ENCODE measurements at regions not wholly inside any gene's neighbourhood (a gene's known extent, or its start where the extent isn't known, plus 50 kb on each side); places are given as distances from the start of the nearest gene placed in this dataset.

DNA sequence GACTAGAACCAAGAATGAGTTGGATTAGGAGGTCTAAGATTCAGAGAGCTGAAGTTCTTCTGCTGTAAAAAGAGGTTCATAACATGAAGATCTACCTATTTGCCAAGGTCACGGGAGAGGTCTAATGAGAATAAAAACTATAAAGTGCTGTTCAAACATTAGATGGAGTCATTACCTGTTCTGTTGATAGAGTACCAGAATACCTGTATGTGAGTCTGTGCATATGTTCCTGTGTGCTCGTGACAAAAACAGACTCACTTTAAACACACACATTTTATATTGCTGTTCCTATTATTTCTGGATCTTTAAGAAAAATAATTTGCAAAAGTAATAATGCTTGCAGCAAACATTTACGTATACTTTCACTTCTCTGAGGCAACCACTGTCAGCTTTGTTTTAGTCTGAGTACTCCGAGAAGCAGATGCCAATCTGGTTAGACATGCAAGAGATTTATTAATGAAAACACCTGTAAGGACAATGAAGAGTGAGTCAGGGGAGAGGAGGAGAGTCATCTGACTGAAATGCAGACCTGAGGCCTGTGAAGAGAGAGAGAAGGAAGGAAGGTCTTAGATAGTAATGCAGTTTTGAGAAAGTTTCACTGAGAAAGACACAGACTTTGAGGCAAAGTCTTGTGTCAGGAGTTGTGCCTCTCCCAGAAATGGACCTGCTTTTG is 221.2 kb downstream of the SQOR start:
- no peak overlapping the region for H2AK9ac ChIP-seq (replicated peaks; ENCODE audit: low read depth, low read length, poor library complexity)
- H2AK5ac ChIP-seq (ENCODE audit: low read depth, low read length) = no peak overlapping the region
- no peaks in the 10 kb centered on the region for H3K9me1 ChIP-seq (ENCODE audit: insufficient read depth, low read length)
- no peaks in the 10 kb centered on the region for H4K20me1 ChIP-seq (ENCODE audit: insufficient read depth, low read length)
- H2BK15ac ChIP-seq (ENCODE audit: low read depth, low read length) = no peak overlapping the region
- intact Hi-C loops (cut with micrococcal nuclease) (no loop called here), dilution Hi-C loops (cut with HindIII; ENCODE audit: low sequenced_read_pairs, unreplicated experiment) (no loop called here), in situ Hi-C loops (cut with MboI; ENCODE audit: low sequenced_read_pairs) (no loop called here)
- ATAC-seq (ENCODE audit: low read depth) = no peak
- H3K36me3 ChIP-seq (ENCODE audit: control insufficient read depth, insufficient read depth, low read length) = no peaks in the 10 kb centered on the region
- H3K9ac ChIP-seq (ENCODE audit: low read depth, low read length) = no peak overlapping the region
- no peaks in the 10 kb centered on the region for H3K79me1 ChIP-seq (ENCODE audit: low read depth in 1 of 2, low read length in 2 of 2)
- POLR2A ChIA-PET (ENCODE audit: unreplicated experiment) = no interaction called here
- BruUV-seq (replicated peaks) = no TSS peak
- no peaks in the 10 kb centered on the region for H3K27me3 ChIP-seq (ENCODE audit: control insufficient read depth, insufficient read depth, low read length)
- 40% methylated on average over 1 of the region's 4 CpGs; no CpG with 5 or more reads in 1 of the 2 experiments for WGBS, 2 experiments (ENCODE audit: extremely low coverage in 2 of 2, insufficient read length in 1 of 2)
- no peaks in the 10 kb centered on the region for H3K4me1 ChIP-seq (ENCODE audit: control insufficient read depth, insufficient read depth, low read length)
- H2BK120ac ChIP-seq (ENCODE audit: low read depth, low read length) = no peak overlapping the region
- H2AFZ ChIP-seq (replicated peaks; ENCODE audit: low read length, poor library complexity) = no peak overlapping the region
- H3K4ac ChIP-seq (ENCODE audit: low read depth, low read length) = no peak overlapping the region
- H3K23ac ChIP-seq (ENCODE audit: low read depth, low read length) = no peak overlapping the region
- H4K5ac ChIP-seq (ENCODE audit: low read depth, low read length) = no peak overlapping the region
- no peak overlapping the region for H2BK5ac ChIP-seq (ENCODE audit: low read depth, low read length, poor library complexity, severe bottlenecking)
- no peak overlapping the region for H4K8ac ChIP-seq (ENCODE audit: low read depth in 2 of 2, low read length in 2 of 2)
- CTCF ChIA-PET = no interaction called here
- no peak overlapping the region for H4K91ac ChIP-seq (ENCODE audit: insufficient read depth, low read depth, low read length)
- peaks cover 5% of the 10 kb centered on the region for H3K9me3 ChIP-seq (ENCODE audit: control insufficient read depth, insufficient read depth, low read length)
- H3K4me3 ChIP-seq (ENCODE audit: insufficient read depth, low read depth, low read length) = no peak overlapping the region
- no peak overlapping the region for H2BK20ac ChIP-seq (ENCODE audit: low read depth, low read length)
- no peak overlapping the region for H3K14ac ChIP-seq (replicated peaks; ENCODE audit: low read depth, low read length)
- DNase-seq = no peak
- no peak overlapping the region for H3K18ac ChIP-seq (ENCODE audit: low read depth, low read length)
- no peak overlapping the region for H3K4me2 ChIP-seq (ENCODE audit: low read depth, low read length)
- no peak overlapping the region for H3K27ac ChIP-seq (ENCODE audit: insufficient read depth, low read length)
- TF ChIP-seq NFE2L2 (IDR thresholded peaks at IDR 0.05; ENCODE audit: low read depth, low read length) = no peak
- no peak for TF ChIP-seq RCOR1 (IDR thresholded peaks at IDR 0.05; ENCODE audit: insufficient replicate concordance, low read length)
- no peak for TF ChIP-seq POLR2A (IDR thresholded peaks at IDR 0.05; ENCODE audit: low read depth, low read length)
- no peak for TF ChIP-seq MAZ (IDR thresholded peaks at IDR 0.05; ENCODE audit: borderline replicate concordance, low read depth, low read length)
- TF ChIP-seq MXI1 (IDR thresholded peaks at IDR 0.05; ENCODE audit: borderline replicate concordance, low read depth, low read length) = no peak
- no peak for TF ChIP-seq RAD21 (IDR thresholded peaks at IDR 0.05; ENCODE audit: low read length)
- TF ChIP-seq SMC3 (IDR thresholded peaks at IDR 0.05; ENCODE audit: low read depth, low read length) = no peak
- TF ChIP-seq, protein P1, sequence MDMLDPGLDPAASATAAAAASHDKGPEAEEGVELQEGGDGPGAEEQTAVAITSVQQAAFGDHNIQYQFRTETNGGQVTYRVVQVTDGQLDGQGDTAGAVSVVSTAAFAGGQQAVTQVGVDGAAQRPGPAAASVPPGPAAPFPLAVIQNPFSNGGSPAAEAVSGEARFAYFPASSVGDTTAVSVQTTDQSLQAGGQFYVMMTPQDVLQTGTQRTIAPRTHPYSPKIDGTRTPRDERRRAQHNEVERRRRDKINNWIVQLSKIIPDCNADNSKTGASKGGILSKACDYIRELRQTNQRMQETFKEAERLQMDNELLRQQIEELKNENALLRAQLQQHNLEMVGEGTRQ (IDR thresholded peaks at IDR 0.05; ENCODE audit: low read depth, low read length) = no peak
- TF ChIP-seq MAFK (IDR thresholded peaks at IDR 0.05; ENCODE audit: low read depth, low read length) = no peak
- no peak overlapping the region for H3K56ac ChIP-seq (ENCODE audit: extremely low read depth, insufficient read depth, low read length)

Measured in IMR-90 (cell line).